SK-N-DZ (cell line): ENCODE measurements at regions not wholly inside any gene's neighbourhood (a gene's known extent, or its start where the extent isn't known, plus 50 kb on each side); places are given as distances from the start of the nearest gene placed in this dataset.

ENCODE experiments used
- DNase-seq: peaks from one replicate; pipeline ENCODE4 v3.0.0-alpha.2; 2015; ENCODE audit warnings: low spot score

GRCh38 chr1:91151702-91152101 is 129.9 kb upstream of the ZNF644 start:
- no peak for DNase-seq

- no peak for DNase-seq
Measured at GRCh38 chr1:91148641-91149069, 126.8 kb upstream of the ZNF644 start.

- no peak for DNase-seq
Measured at GRCh38 chr1:91141858-91142257, 120.0 kb upstream of the ZNF644 start.

- no peak for DNase-seq
Measured at GRCh38 chr1:91138959-91139358, 117.1 kb upstream of the ZNF644 start.

GRCh38 chr1:91137173-91137852 is 115.5 kb upstream of the ZNF644 start:
- no peak for DNase-seq

GRCh38 chr1:91135799-91136198 is 114.0 kb upstream of the ZNF644 start:
- DNase-seq = no peak

- no peak for DNase-seq
Measured at GRCh38 chr1:91133248-91133647, 111.4 kb upstream of the ZNF644 start.

GRCh38 chr1:91130256-91130985 is 108.6 kb upstream of the ZNF644 start:
- DNase-seq = no peak

GRCh38 chr1:91129458-91129857 is 107.6 kb upstream of the ZNF644 start:
- no peak for DNase-seq

GRCh38 chr1:91129017-91129416 is 107.2 kb upstream of the ZNF644 start:
- DNase-seq = no peak

GRCh38 chr1:91124989-91125417 is 103.2 kb upstream of the ZNF644 start:
- peak; percentile 11 for DNase-seq

GRCh38 chr1:91124290-91124985 is 102.6 kb upstream of the ZNF644 start:
- no peak for DNase-seq

GRCh38 chr1:91123773-91124172 is 101.9 kb upstream of the ZNF644 start:
- no peak for DNase-seq

- DNase-seq = no peak
Measured at GRCh38 chr1:91123319-91123718, 101.5 kb upstream of the ZNF644 start.

- no peak for DNase-seq
Measured at GRCh38 chr1:91122106-91122717, 100.4 kb upstream of the ZNF644 start.

GRCh38 chr1:91121366-91121765 is 99.5 kb upstream of the ZNF644 start:
- DNase-seq = no peak

GRCh38 chr1:91120936-91121335 is 99.1 kb upstream of the ZNF644 start:
- DNase-seq = no peak

- DNase-seq = no peak
Measured at GRCh38 chr1:91120421-91120820, 98.6 kb upstream of the ZNF644 start.

- DNase-seq = no peak
Measured at GRCh38 chr1:91104712-91105111, 82.9 kb upstream of the ZNF644 start.

GRCh38 chr1:91101328-91101727 is 79.5 kb upstream of the ZNF644 start:
- DNase-seq = no peak

GRCh38 chr1:91099746-91100621 is 78.1 kb upstream of the ZNF644 start:
- no peak for DNase-seq
